BLaER1 treated with 17β-estradiol and CSF1 and Interleukin-3, amounts not matched to agents 10 nM and 100 nM (cell line): ENCODE measurements at regions not wholly inside any gene's neighbourhood (a gene's known extent, or its start where the extent isn't known, plus 50 kb on each side); places are given as distances from the start of the nearest gene placed in this dataset.

Source experiments
- H3K27ac ChIP-seq, 11 experiments: shearing (Covaris generic); formaldehyde crosslinking; 2 replicates each; pipeline ENCODE4 v1.8.1; 2022
- H3K27me3 ChIP-seq, 11 experiments: shearing (Covaris generic); formaldehyde crosslinking; 2 replicates each; pipeline ENCODE4 v1.8.1; 2022
- H3K36me3 ChIP-seq, 11 experiments: shearing (Covaris generic); formaldehyde crosslinking; 2 replicates each; pipeline ENCODE4 v1.8.1; 2022
- H3K4me1 ChIP-seq, 10 experiments: shearing (Covaris generic); formaldehyde crosslinking; 2 replicates each; pipeline ENCODE4 v1.8.1; 2022
- H3K4me2 ChIP-seq, 11 experiments: shearing (Covaris generic); formaldehyde crosslinking; 2 replicates each; pipeline ENCODE4 v1.8.1; 2022
- H3K4me3 ChIP-seq, 10 experiments: shearing (Covaris generic); formaldehyde crosslinking; 2 replicates each; pipeline ENCODE4 v1.8.1; 2022
- H3K9ac ChIP-seq, 11 experiments: shearing (Covaris generic); formaldehyde crosslinking; 2 replicates each; pipeline ENCODE4 v1.8.1; 2022
- H3K9me3 ChIP-seq, 11 experiments: shearing (Covaris generic); formaldehyde crosslinking; replicated peaks in 1 of 11; 2 replicates each; pipeline ENCODE4 v1.8.1; 2022
- H4K20me1 ChIP-seq, 11 experiments: shearing (Covaris generic); formaldehyde crosslinking; 2 replicates each; pipeline ENCODE4 v1.8.1; 2022
- Cebpa-rat ChIP-seq, 11 experiments: shearing (Covaris generic); IDR thresholded peaks; 2 replicates each; pipeline ENCODE4 v1.8.1; 2022

DNA sequence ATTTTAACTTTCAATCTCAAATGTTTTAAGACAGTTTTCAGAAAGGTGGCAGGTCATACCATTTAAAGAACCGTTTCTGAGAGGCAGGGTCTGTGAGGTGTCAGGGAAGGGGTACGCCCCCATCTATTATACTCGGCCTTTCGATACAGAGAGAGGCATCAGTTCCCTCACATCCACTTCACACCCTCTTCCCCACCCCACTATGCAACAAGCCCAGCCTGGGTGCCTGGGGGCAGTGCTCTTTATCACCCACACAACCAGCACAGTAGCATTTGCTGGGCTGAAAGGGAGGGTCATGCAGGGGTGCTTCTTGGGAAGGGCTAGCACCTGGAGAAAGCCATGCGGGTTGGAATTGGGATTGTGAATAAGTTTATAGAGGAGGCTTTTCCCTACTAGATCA, 56.0 kb upstream of the KCNMB2 start:
- no peaks in the 10 kb centered on the region for H4K20me1 ChIP-seq
- H3K4me2 ChIP-seq = no peak overlapping the region
- no peak for TF ChIP-seq Cebpa-rat (IDR thresholded peaks at IDR 0.05)
- no peaks in the 10 kb centered on the region for H3K9me3 ChIP-seq
- no peak overlapping the region for H3K4me3 ChIP-seq
- no peak overlapping the region for H3K27ac ChIP-seq
- no peak overlapping the region for H3K9ac ChIP-seq
- peaks cover 0 to 10% (median 0%) of the 10 kb centered on the region in 10 experiments; a peak in 1 of 20 replicates for H3K4me1 ChIP-seq
- H3K36me3 ChIP-seq = no peaks in the 10 kb centered on the region
- H3K27me3 ChIP-seq = no peaks in the 10 kb centered on the region

DNA sequence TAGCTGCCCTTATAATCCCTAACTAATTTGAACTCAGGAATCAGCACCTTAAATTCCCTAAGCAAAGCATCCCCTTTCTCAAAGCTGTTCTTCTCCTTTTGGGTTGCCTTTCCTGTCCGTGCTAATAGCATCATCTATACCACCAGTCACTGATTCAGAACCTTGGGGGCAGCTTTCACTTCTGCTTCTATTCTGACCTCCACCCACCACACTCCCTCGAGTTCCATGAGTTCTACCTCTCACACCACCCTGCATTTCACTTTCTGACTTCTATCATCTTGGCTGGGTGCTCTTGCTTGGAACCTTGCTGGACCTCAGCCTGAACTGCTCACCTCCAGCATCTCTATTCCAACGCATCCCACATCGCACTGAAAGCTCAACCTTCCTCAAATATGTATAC, 55.4 kb upstream of the KCNMB2 start:
- no peak overlapping the region for H3K4me2 ChIP-seq
- peaks cover 0 to 10% (median 0%) of the 10 kb centered on the region in 10 experiments; a peak in 1 of 20 replicates for H3K4me1 ChIP-seq
- H3K9me3 ChIP-seq = no peaks in the 10 kb centered on the region
- H3K27me3 ChIP-seq = no peaks in the 10 kb centered on the region
- H3K4me3 ChIP-seq = no peak overlapping the region
- no peak for TF ChIP-seq Cebpa-rat (IDR thresholded peaks at IDR 0.05)
- H3K36me3 ChIP-seq = no peaks in the 10 kb centered on the region
- no peaks in the 10 kb centered on the region for H4K20me1 ChIP-seq
- no peak overlapping the region for H3K27ac ChIP-seq
- no peak overlapping the region for H3K9ac ChIP-seq

DNA sequence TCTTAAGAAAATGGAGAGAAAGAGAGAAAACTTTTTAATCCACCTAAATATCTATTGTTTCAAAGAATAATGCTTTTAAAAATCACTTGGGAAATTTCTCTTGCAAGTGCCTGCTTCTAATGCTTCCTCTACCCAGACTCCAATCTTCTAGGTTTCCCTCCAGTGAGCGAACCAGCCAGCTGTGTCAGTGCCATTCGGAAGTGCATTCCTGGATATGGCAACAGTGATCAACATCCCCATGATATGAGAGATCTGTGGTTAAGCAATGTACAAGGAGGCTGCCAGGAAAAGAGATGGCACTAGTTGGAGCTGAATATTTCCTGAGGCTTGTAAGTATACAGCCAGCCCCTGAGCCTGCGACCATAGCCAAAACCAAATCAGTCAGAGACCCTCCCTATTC, 53.3 kb upstream of the KCNMB2 start:
- H4K20me1 ChIP-seq = no peaks in the 10 kb centered on the region
- no peaks in the 10 kb centered on the region for H3K27me3 ChIP-seq
- H3K27ac ChIP-seq = no peak overlapping the region
- no peaks in the 10 kb centered on the region for H3K36me3 ChIP-seq
- H3K4me3 ChIP-seq = no peak overlapping the region
- H3K9me3 ChIP-seq = no peaks in the 10 kb centered on the region
- no peak for TF ChIP-seq Cebpa-rat (IDR thresholded peaks at IDR 0.05)
- peaks cover 0 to 10% (median 0%) of the 10 kb centered on the region in 10 experiments; a peak in 1 of 20 replicates for H3K4me1 ChIP-seq
- H3K4me2 ChIP-seq = no peak overlapping the region
- H3K9ac ChIP-seq = no peak overlapping the region

DNA sequence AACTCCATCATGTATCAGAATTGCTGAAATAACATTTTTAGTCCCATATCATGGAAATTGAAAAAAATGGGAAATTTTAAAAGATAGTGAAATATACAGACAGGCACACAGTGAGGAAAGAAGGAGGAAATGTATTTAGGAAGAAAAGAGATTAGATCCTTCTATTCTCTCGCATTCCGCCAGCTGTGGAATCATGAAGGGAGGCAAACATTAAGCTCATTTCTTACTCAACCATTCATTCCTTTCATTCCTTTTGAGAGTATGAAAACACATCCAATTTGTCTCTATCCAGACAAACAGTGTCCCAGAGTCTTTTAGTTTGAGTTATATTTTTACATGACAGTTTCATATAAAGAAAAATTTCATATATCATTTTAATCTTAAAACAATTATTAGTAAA, 52.5 kb upstream of the KCNMB2 start:
- no peak for TF ChIP-seq Cebpa-rat (IDR thresholded peaks at IDR 0.05)
- H3K9me3 ChIP-seq = no peaks in the 10 kb centered on the region
- H3K36me3 ChIP-seq = no peaks in the 10 kb centered on the region
- peaks cover 0 to 10% (median 0%) of the 10 kb centered on the region in 10 experiments; a peak in 1 of 20 replicates for H3K4me1 ChIP-seq
- no peak overlapping the region for H3K4me2 ChIP-seq
- no peak overlapping the region for H3K4me3 ChIP-seq
- no peaks in the 10 kb centered on the region for H3K27me3 ChIP-seq
- H3K27ac ChIP-seq = no peak overlapping the region
- H3K9ac ChIP-seq = no peak overlapping the region
- no peaks in the 10 kb centered on the region for H4K20me1 ChIP-seq

DNA sequence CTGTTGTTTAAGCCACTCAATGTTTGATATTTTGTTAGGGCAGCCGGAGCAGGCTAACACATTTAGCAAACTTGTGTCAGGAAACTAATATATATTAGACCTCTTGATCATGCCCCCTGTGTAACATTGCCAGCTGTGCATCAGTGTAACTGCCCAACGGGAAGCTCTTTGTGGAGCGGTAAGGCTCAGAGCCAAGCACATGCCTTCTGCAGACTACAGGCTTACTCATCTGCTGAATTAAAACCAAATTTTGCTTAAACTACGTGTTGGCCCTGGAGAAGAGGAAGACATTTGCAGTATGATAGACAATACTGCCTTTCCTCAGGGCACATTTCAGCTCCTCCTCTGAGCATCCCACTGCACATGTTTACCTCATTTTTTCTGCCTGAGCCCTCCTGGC, 50.5 kb upstream of the KCNMB2 start:
- Histone ChIP-seq H3K4me3 (no peak overlapping the region), H3K4me2 (no peak overlapping the region), H3K36me3 (no peaks in the 10 kb centered on the region), H3K27ac (no peak overlapping the region), H4K20me1 (no peaks in the 10 kb centered on the region), H3K9me3 (no peaks in the 10 kb centered on the region), H3K4me1 (peaks cover 0 to 7% (median 0%) of the 10 kb centered on the region in 10 experiments; a peak in 1 of 20 replicates), H3K9ac (no peak overlapping the region), H3K27me3 (no peaks in the 10 kb centered on the region)
- TF ChIP-seq Cebpa-rat (IDR thresholded peaks at IDR 0.05) = no peak
